CD8-positive, alpha-beta memory T cell (primary cell): ENCODE measurements at regions not wholly inside any gene's neighbourhood (a gene's known extent, or its start where the extent isn't known, plus 50 kb on each side); places are given as distances from the start of the nearest gene placed in this dataset.

ENCODE experiments used
- CTCF ChIA-PET: fragments of 350-600 bp; sonication (Branson Sonifier 250); formaldehyde crosslinking; loops from one replicate; lab custom pipeline; 2021; ENCODE audit warnings: antibody characterized with exemption; lab: Charles Lee
- POLR2A ChIA-PET: fragments of 350-600 bp; sonication (Branson Sonifier 250); formaldehyde crosslinking; loops from one replicate; lab custom pipeline; 2021; ENCODE audit warnings: antibody characterized with exemption; lab: Charles Lee
- DNase-seq, 5 donors: peaks; one replicate each; pipeline versions ENCODE4 v3.0.0 to v3.0.0-alpha.2; 2020 to 2022; ENCODE audit warnings: mixed read lengths in 1 of 5
- H3K27ac ChIP-seq: one replicate; pipeline ENCODE4 v1.7.0; 2013; ENCODE audit warnings: low read depth, mild to moderate bottlenecking, low read length, moderate library complexity
- H3K27me3 ChIP-seq: 2 replicates; pipeline ENCODE4 v1.7.0; 2013; ENCODE audit warnings: low read length, mild to moderate bottlenecking; ENCODE audit not compliant: insufficient read depth, poor library complexity, severe bottlenecking
- H3K36me3 ChIP-seq: 2 replicates; pipeline ENCODE4 v1.7.0; 2013; ENCODE audit warnings: mild to moderate bottlenecking, low read length, moderate library complexity; ENCODE audit not compliant: insufficient read depth
- H3K4me1 ChIP-seq: 2 replicates; pipeline ENCODE4 v1.7.0; 2013; ENCODE audit warnings: mild to moderate bottlenecking, low read length, moderate library complexity; ENCODE audit not compliant: insufficient read depth
- H3K4me3 ChIP-seq: 2 replicates; pipeline ENCODE4 v1.7.0; 2013; ENCODE audit warnings: mild to moderate bottlenecking, low read length
- H3K9me3 ChIP-seq: 2 replicates; pipeline ENCODE4 v1.7.0; 2013; ENCODE audit warnings: mild to moderate bottlenecking, low read length
- H3K27ac Mint-ChIP-seq, 8 donors: one replicate each; pipeline ENCODE4 v1.8.0; 2020 to 2021; ENCODE audit warnings: mixed read lengths in 8 of 8, mild to moderate bottlenecking in 6 of 8, inconsistent platforms in 3 of 8, moderate library complexity in 3 of 8
- H3K27me3 Mint-ChIP-seq, 2 donors: one replicate each; pipeline ENCODE4 v1.8.0; 2020 to 2021; ENCODE audit warnings: mixed read lengths in 2 of 2, mild to moderate bottlenecking in 1 of 2, moderate library complexity in 1 of 2
- H3K36me3 Mint-ChIP-seq, 3 donors: one replicate each; pipeline ENCODE4 v1.8.0; 2020 to 2021; ENCODE audit warnings: mixed read lengths in 3 of 3, inconsistent platforms in 1 of 3, mild to moderate bottlenecking in 1 of 3
- H3K4me1 Mint-ChIP-seq, 3 donors: one replicate each; pipeline ENCODE4 v1.8.0; 2020 to 2021; ENCODE audit warnings: mixed read lengths in 3 of 3, inconsistent platforms in 1 of 3, mild to moderate bottlenecking in 1 of 3
- H3K4me3 Mint-ChIP-seq, 7 donors: one replicate each; pipeline ENCODE4 v1.8.0; 2020 to 2021; ENCODE audit warnings: mixed read lengths in 7 of 7, mild to moderate bottlenecking in 6 of 7, moderate library complexity in 4 of 7, inconsistent platforms in 2 of 7
- H3K9me3 Mint-ChIP-seq, 5 donors: one replicate each; pipeline ENCODE4 v1.8.0; 2020 to 2022; ENCODE audit warnings: mixed read lengths in 5 of 5, mild to moderate bottlenecking in 3 of 5, moderate library complexity in 2 of 5, inconsistent platforms in 1 of 5

GRCh38 chr18:55096263-55096951, 137.1 kb upstream of the CCDC68 start:
- H3K27ac Mint-ChIP-seq = no peak overlapping the region
- no peak overlapping the region for H3K4me3 ChIP-seq
- no peak overlapping the region for H3K27ac ChIP-seq

DNA sequence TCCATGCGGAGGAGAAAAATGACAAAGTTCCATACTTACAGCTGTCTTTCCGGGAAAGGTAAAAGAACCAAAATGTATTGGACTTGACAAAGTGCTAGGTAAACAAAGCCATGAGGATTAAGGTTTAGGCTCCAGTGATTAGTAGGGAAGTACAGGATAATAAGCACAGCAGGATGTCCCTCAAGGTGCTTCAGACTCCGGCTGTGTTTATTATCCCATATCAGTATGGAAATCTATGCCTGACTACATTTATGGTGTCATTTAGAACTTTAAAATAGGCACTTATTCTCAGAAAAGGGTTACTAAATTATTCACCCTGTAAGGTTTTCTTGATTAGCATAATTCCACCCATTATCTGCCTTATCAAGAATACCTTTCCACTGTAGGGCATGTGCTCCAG, 136.3 kb upstream of the CCDC68 start:
- no peaks in the 10 kb centered on the region for H3K4me1 ChIP-seq
- ChIA-PET CTCF (no interaction called here), POLR2A (no interaction called here)
- no peaks in the 10 kb centered on the region for H3K4me1 Mint-ChIP-seq
- H3K27ac Mint-ChIP-seq = no peak overlapping the region
- no peak for DNase-seq
- H3K9me3 Mint-ChIP-seq = peaks cover 0 to 3% (median 0%) of the 10 kb centered on the region in 5 donors
- H3K4me3 Mint-ChIP-seq = no peak overlapping the region
- H3K4me3 ChIP-seq = no peak overlapping the region
- no peak overlapping the region for H3K27ac ChIP-seq
- no peaks in the 10 kb centered on the region for H3K36me3 ChIP-seq
- H3K36me3 Mint-ChIP-seq = no peaks in the 10 kb centered on the region
- H3K27me3 ChIP-seq = no peaks in the 10 kb centered on the region
- H3K9me3 ChIP-seq = no peaks in the 10 kb centered on the region
- no peaks in the 10 kb centered on the region for H3K27me3 Mint-ChIP-seq

More at GRCh38 chr18:55096263-55096951, 137.1 kb upstream of the CCDC68 start:
- ChIA-PET CTCF (no interaction called here), POLR2A (no interaction called here)
- no peak for DNase-seq
- Histone ChIP-seq H3K27me3 (no peaks in the 10 kb centered on the region), H3K4me1 (no peaks in the 10 kb centered on the region), H3K36me3 (no peaks in the 10 kb centered on the region), H3K9me3 (no peaks in the 10 kb centered on the region)
- no peaks in the 10 kb centered on the region for H3K4me1 Mint-ChIP-seq
- H3K4me3 Mint-ChIP-seq = no peak overlapping the region
- no peaks in the 10 kb centered on the region for H3K27me3 Mint-ChIP-seq
- H3K36me3 Mint-ChIP-seq = no peaks in the 10 kb centered on the region
- H3K9me3 Mint-ChIP-seq = peaks cover 0 to 3% (median 0%) of the 10 kb centered on the region in 5 donors

- CTCF ChIA-PET = no interaction called here
- Histone ChIP-seq H3K4me3 (no peak overlapping the region), H3K9me3 (no peaks in the 10 kb centered on the region), H3K4me1 (no peaks in the 10 kb centered on the region), H3K36me3 (no peaks in the 10 kb centered on the region), H3K27me3 (no peaks in the 10 kb centered on the region), H3K27ac (no peak overlapping the region)
- H3K27me3 Mint-ChIP-seq = peaks cover 0 to 3% of the 10 kb centered on the region in 2 donors
- no peaks in the 10 kb centered on the region for H3K36me3 Mint-ChIP-seq
- peaks cover 0 to 3% (median 0%) of the 10 kb centered on the region in 5 donors for H3K9me3 Mint-ChIP-seq
- no peak overlapping the region for H3K27ac Mint-ChIP-seq
- no peak for DNase-seq
- no peak overlapping the region for H3K4me3 Mint-ChIP-seq
- no peaks in the 10 kb centered on the region for H3K4me1 Mint-ChIP-seq
- POLR2A ChIA-PET = no interaction called here
Observed at GRCh38 chr18:55093808-55094207, 134.5 kb upstream of the CCDC68 start.

- H3K4me3 ChIP-seq = no peak overlapping the region
- peaks cover 0 to 3% of the 10 kb centered on the region in 2 donors for H3K27me3 Mint-ChIP-seq
- H3K36me3 ChIP-seq = no peaks in the 10 kb centered on the region
- H3K4me1 Mint-ChIP-seq = no peaks in the 10 kb centered on the region
- H3K4me3 Mint-ChIP-seq = no peak overlapping the region
- DNase-seq = no peak
- CTCF ChIA-PET = no interaction called here
- no peak overlapping the region for H3K27ac ChIP-seq
- no peaks in the 10 kb centered on the region for H3K27me3 ChIP-seq
- no peaks in the 10 kb centered on the region for H3K36me3 Mint-ChIP-seq
- no peaks in the 10 kb centered on the region for H3K4me1 ChIP-seq
- H3K9me3 ChIP-seq = no peaks in the 10 kb centered on the region
- no peak overlapping the region for H3K27ac Mint-ChIP-seq
- peaks cover 0 to 7% (median 0%) of the 10 kb centered on the region in 5 donors for H3K9me3 Mint-ChIP-seq
- POLR2A ChIA-PET = no interaction called here
Observed at GRCh38 chr18:55093295-55093694, 134.0 kb upstream of the CCDC68 start.

DNA sequence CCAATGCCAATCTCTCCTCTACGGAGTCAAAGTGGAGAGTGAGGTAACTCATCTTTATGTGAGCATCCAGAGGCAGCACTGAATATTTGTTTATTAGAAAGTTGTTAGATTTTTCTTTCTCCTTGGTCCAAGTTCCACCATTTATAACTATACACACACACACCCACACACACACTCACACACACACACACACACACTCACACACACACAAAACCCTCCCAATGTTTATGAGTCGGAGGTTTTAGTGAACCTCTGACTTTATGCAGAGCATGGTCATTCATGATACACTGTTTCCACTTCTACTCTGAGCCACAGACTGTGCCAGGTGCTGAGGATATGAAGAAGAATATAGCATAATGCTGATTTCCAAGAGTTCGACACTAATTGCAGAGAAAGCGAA, 132.9 kb upstream of the CCDC68 start:
- CTCF ChIA-PET = no interaction called here
- POLR2A ChIA-PET = no interaction called here
- H3K36me3 ChIP-seq = no peaks in the 10 kb centered on the region
- no peaks in the 10 kb centered on the region for H3K27me3 ChIP-seq
- no peaks in the 10 kb centered on the region for H3K36me3 Mint-ChIP-seq
- H3K4me1 Mint-ChIP-seq = no peaks in the 10 kb centered on the region
- H3K27ac ChIP-seq = no peak overlapping the region
- no peaks in the 10 kb centered on the region for H3K9me3 ChIP-seq
- no peak overlapping the region for H3K27ac Mint-ChIP-seq
- H3K4me3 Mint-ChIP-seq = no peak overlapping the region
- peaks cover 0 to 7% (median 0%) of the 10 kb centered on the region in 5 donors for H3K9me3 Mint-ChIP-seq
- H3K27me3 Mint-ChIP-seq = peaks cover 0 to 3% of the 10 kb centered on the region in 2 donors
- DNase-seq = no peak
- H3K4me3 ChIP-seq = no peak overlapping the region
- no peaks in the 10 kb centered on the region for H3K4me1 ChIP-seq

- Mint-ChIP-seq H3K27ac (no peak overlapping the region), H3K27me3 (peaks cover 0 to 4% of the 10 kb centered on the region in 2 donors), H3K9me3 (peaks cover 0 to 7% (median 0%) of the 10 kb centered on the region in 5 donors), H3K36me3 (no peaks in the 10 kb centered on the region), H3K4me3 (no peak overlapping the region), H3K4me1 (no peaks in the 10 kb centered on the region)
- Histone ChIP-seq H3K27ac (no peak overlapping the region), H3K36me3 (no peaks in the 10 kb centered on the region), H3K9me3 (no peaks in the 10 kb centered on the region), H3K27me3 (no peaks in the 10 kb centered on the region), H3K4me3 (no peak overlapping the region), H3K4me1 (no peaks in the 10 kb centered on the region)
- POLR2A ChIA-PET = no interaction called here
- CTCF ChIA-PET = no interaction called here
- DNase-seq = no peak
Observed at GRCh38 chr18:55090564-55091188, 131.4 kb upstream of the CCDC68 start.

- no peaks in the 10 kb centered on the region for H3K36me3 ChIP-seq
- no peak overlapping the region for H3K27ac Mint-ChIP-seq
- no peaks in the 10 kb centered on the region for H3K27me3 ChIP-seq
- H3K9me3 Mint-ChIP-seq = peaks cover 0 to 7% (median 0%) of the 10 kb centered on the region in 5 donors
- H3K4me3 Mint-ChIP-seq = no peak overlapping the region
- H3K27ac ChIP-seq = no peak overlapping the region
- no peak for DNase-seq
- H3K4me1 Mint-ChIP-seq = no peaks in the 10 kb centered on the region
- H3K4me3 ChIP-seq = no peak overlapping the region
- POLR2A ChIA-PET = no interaction called here
- peaks cover 0 to 7% of the 10 kb centered on the region in 2 donors for H3K27me3 Mint-ChIP-seq
- H3K9me3 ChIP-seq = no peaks in the 10 kb centered on the region
- no peaks in the 10 kb centered on the region for H3K36me3 Mint-ChIP-seq
- H3K4me1 ChIP-seq = no peaks in the 10 kb centered on the region
- CTCF ChIA-PET = no interaction called here
Observed at GRCh38 chr18:55089610-55090009, 130.3 kb upstream of the CCDC68 start.

GRCh38 chr18:55088561-55088960, 129.3 kb upstream of the CCDC68 start:
- peaks cover 0 to 7% (median 0%) of the 10 kb centered on the region in 5 donors for H3K9me3 Mint-ChIP-seq
- peaks cover 0 to 7% of the 10 kb centered on the region in 2 donors for H3K27me3 Mint-ChIP-seq
- no peaks in the 10 kb centered on the region for H3K36me3 Mint-ChIP-seq
- Histone ChIP-seq H3K4me1 (no peaks in the 10 kb centered on the region), H3K27ac (no peak overlapping the region), H3K9me3 (no peaks in the 10 kb centered on the region), H3K36me3 (no peaks in the 10 kb centered on the region), H3K27me3 (no peaks in the 10 kb centered on the region), H3K4me3 (no peak overlapping the region)
- DNase-seq = no peak
- H3K4me3 Mint-ChIP-seq = no peak overlapping the region
- ChIA-PET CTCF (no interaction called here), POLR2A (no interaction called here)
- H3K4me1 Mint-ChIP-seq = no peaks in the 10 kb centered on the region
- H3K27ac Mint-ChIP-seq = no peak overlapping the region
